ENCODE measurements at regions not wholly inside any gene's neighbourhood (a gene's known extent, or its start where the extent isn't known, plus 50 kb on each side); places are given as distances from the start of the nearest gene placed in this dataset.

GRCh38 chr2:20884829-20885228 lies 61.9 kb upstream of the LDAH start:
- intact Hi-C loops (cut with micrococcal nuclease; ENCODE audit: unreplicated experiment), result no loop called here
- Histone ChIP-seq H3K36me3 (ENCODE audit: insufficient read depth, low read length) (no peaks in the 10 kb centered on the region), H3K4me3 (ENCODE audit: low read depth, low read length, poor library complexity, severe bottlenecking) (no peak overlapping the region), H3K27ac (ENCODE audit: low read depth, low read length, poor library complexity, severe bottlenecking) (no peak overlapping the region), H3K79me2 (ENCODE audit: insufficient read depth, low read depth, low read length) (no peaks in the 10 kb centered on the region), H2AFZ (ENCODE audit: low read length) (no peak overlapping the region), H3K9me2 (ENCODE audit: insufficient read depth, low read length) (no peaks in the 10 kb centered on the region), H4K20me1 (ENCODE audit: insufficient read depth, low read length) (no peaks in the 10 kb centered on the region), H3K4me2 (ENCODE audit: low read length) (no peak overlapping the region), H3K9me3 (ENCODE audit: low read length) (no peaks in the 10 kb centered on the region), H3K4me1 (ENCODE audit: insufficient read depth, low read length, poor library complexity, severe bottlenecking) (no peaks in the 10 kb centered on the region)
- ChIA-PET CTCF (ENCODE audit: unreplicated experiment) (no interaction called here), POLR2A (no interaction called here)
- TF ChIP-seq EZH2phosphoT487 (IDR thresholded peaks at IDR 0.05; ENCODE audit: borderline replicate concordance, low read depth, low read length) (no peak), CTCF (conservative IDR thresholded peaks at IDR 0.05; ENCODE audit: low read length) (no peak)
- no peak for DNase-seq (ENCODE audit: low spot score)
- no TSS peak for BruUV-seq (replicated peaks)

- DNase-seq (ENCODE audit: low spot score), result no peak
- no peaks in the 10 kb centered on the region for H3K4me1 ChIP-seq (ENCODE audit: insufficient read depth, low read length, poor library complexity, severe bottlenecking)
- no peak overlapping the region for H3K4me3 ChIP-seq (ENCODE audit: low read depth, low read length, poor library complexity, severe bottlenecking)
- no peak overlapping the region for H3K27ac ChIP-seq (ENCODE audit: low read depth, low read length, poor library complexity, severe bottlenecking)
- no peak overlapping the region for H3K4me2 ChIP-seq (ENCODE audit: low read length)
- BruUV-seq (replicated peaks), result no TSS peak
- intact Hi-C loops (cut with micrococcal nuclease; ENCODE audit: unreplicated experiment), result no loop called here
- no peaks in the 10 kb centered on the region for H3K79me2 ChIP-seq (ENCODE audit: insufficient read depth, low read depth, low read length)
- no peaks in the 10 kb centered on the region for H4K20me1 ChIP-seq (ENCODE audit: insufficient read depth, low read length)
- no peak overlapping the region for H2AFZ ChIP-seq (ENCODE audit: low read length)
- no peaks in the 10 kb centered on the region for H3K9me2 ChIP-seq (ENCODE audit: insufficient read depth, low read length)
- no peaks in the 10 kb centered on the region for H3K9me3 ChIP-seq (ENCODE audit: low read length)
- ChIA-PET POLR2A (interaction anchor here (0.5 kb wide), 1 partner anchor 770 kb away, joined by 3 read pairs; no protein-coding TSS in a partner anchor), CTCF (ENCODE audit: unreplicated experiment) (no interaction called here)
- no peaks in the 10 kb centered on the region for H3K36me3 ChIP-seq (ENCODE audit: insufficient read depth, low read length)
- TF ChIP-seq CTCF (conservative IDR thresholded peaks at IDR 0.05; ENCODE audit: low read length) (no peak), EZH2phosphoT487 (IDR thresholded peaks at IDR 0.05; ENCODE audit: borderline replicate concordance, low read depth, low read length) (no peak)
Observed at GRCh38 chr2:20882466-20883170, 59.7 kb upstream of the LDAH start.

DNA sequence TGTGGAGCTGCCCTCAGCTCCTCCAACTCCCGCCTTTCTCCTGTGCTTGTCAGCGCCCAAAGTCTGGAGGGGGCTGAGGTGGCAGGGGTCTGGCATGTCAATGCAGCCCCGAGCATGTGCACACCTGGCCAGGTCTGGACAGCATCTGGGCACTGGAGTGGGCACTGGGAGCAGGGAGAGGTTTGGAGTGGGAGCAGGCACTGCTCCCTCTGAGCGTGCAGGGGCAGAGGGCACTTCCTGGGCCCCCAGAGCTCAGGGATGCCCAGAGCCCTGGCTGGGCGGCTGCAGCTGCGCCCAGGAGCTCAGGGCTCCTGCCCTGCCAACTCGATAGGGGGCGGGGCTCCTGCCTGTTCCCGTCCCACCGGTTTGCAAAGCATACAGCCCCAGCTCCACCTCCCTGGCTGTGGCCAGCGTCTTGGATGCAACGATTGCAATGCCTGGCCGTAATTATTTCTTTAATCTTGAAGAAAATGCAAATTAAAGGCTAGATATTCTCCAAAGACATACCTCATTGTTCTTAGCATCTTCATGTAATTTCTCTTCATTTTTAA lies 57.4 kb upstream of the LDAH start:
- H3K27ac ChIP-seq (ENCODE audit: low read depth, low read length, poor library complexity, severe bottlenecking), result no peak overlapping the region
- CTCF ChIA-PET (ENCODE audit: unreplicated experiment), result no interaction called here
- BruUV-seq (replicated peaks), result no TSS peak
- DNase-seq (ENCODE audit: low spot score), result no peak
- no peak overlapping the region for H2AFZ ChIP-seq (ENCODE audit: low read length)
- no peaks in the 10 kb centered on the region for H3K9me3 ChIP-seq (ENCODE audit: low read length)
- no peak overlapping the region for H3K4me3 ChIP-seq (ENCODE audit: low read depth, low read length, poor library complexity, severe bottlenecking)
- H3K36me3 ChIP-seq (ENCODE audit: insufficient read depth, low read length), result no peaks in the 10 kb centered on the region
- TF ChIP-seq CTCF (conservative IDR thresholded peaks at IDR 0.05; ENCODE audit: low read length), result no peak
- no peak for TF ChIP-seq EZH2phosphoT487 (IDR thresholded peaks at IDR 0.05; ENCODE audit: borderline replicate concordance, low read depth, low read length)
- no peaks in the 10 kb centered on the region for H3K9me2 ChIP-seq (ENCODE audit: insufficient read depth, low read length)
- H4K20me1 ChIP-seq (ENCODE audit: insufficient read depth, low read length), result no peaks in the 10 kb centered on the region
- H3K4me2 ChIP-seq (ENCODE audit: low read length), result no peak overlapping the region
- POLR2A ChIA-PET, result interaction anchor here (0.7 kb wide), 1 partner anchor 1988 kb away, joined by 3 read pairs; no protein-coding TSS in a partner anchor
- no peaks in the 10 kb centered on the region for H3K4me1 ChIP-seq (ENCODE audit: insufficient read depth, low read length, poor library complexity, severe bottlenecking)
- intact Hi-C loops (cut with micrococcal nuclease; ENCODE audit: unreplicated experiment), result no loop called here
- no peaks in the 10 kb centered on the region for H3K79me2 ChIP-seq (ENCODE audit: insufficient read depth, low read depth, low read length)

Measured in OCI-LY7 (cell line).